Upper lobe of right lung (tissue), 1 donor: ENCODE measurements at regions not wholly inside any gene's neighbourhood (a gene's known extent, or its start where the extent isn't known, plus 50 kb on each side); places are given as distances from the start of the nearest gene placed in this dataset.

Source experiments
- ATAC-seq: fragments of 200-7000 bp; cut with Tn5 transposase; one replicate; pipeline ENCODE4 v1.9.1; 2020; ENCODE audit warnings: mild to moderate bottlenecking, moderate library complexity
- DNase-seq: peaks from one replicate; pipeline ENCODE4 v3.0.0-alpha.2; 2020
- H3K27ac ChIP-seq: fragments of 200-600 bp; one replicate; pipeline ENCODE4 v1.8.0; 2022
- H3K27me3 ChIP-seq: fragments of 200-600 bp; one replicate; pipeline ENCODE4 v1.8.0; 2022; ENCODE audit warnings: mild to moderate bottlenecking
- H3K36me3 ChIP-seq: fragments of 200-600 bp; one replicate; pipeline ENCODE4 v1.8.0; 2022
- H3K4me1 ChIP-seq: fragments of 200-600 bp; one replicate; pipeline ENCODE4 v1.8.0; 2022
- H3K4me3 ChIP-seq: fragments of 200-600 bp; one replicate; pipeline ENCODE4 v1.8.0; 2022; ENCODE audit warnings: mild to moderate bottlenecking
- H3K9me3 ChIP-seq: fragments of 200-600 bp; one replicate; pipeline ENCODE4 v1.8.0; 2022
- intact Hi-C: fragments of 100-400 bp; cut with DNase I; formaldehyde crosslinking; loops from one replicate; pipeline ENCODE4 v1.11.0; 2022
- TF ChIP-seq, protein P1 (sequence below): fragments of 200-600 bp; IDR thresholded peaks from one replicate; pipeline ENCODE4 v1.8.0; 2022; ENCODE audit warnings: antibody characterized with exemption
- donor health status: DM: no; HTN: yes; CAD: no; lungs with severe emphysema.

DNA sequence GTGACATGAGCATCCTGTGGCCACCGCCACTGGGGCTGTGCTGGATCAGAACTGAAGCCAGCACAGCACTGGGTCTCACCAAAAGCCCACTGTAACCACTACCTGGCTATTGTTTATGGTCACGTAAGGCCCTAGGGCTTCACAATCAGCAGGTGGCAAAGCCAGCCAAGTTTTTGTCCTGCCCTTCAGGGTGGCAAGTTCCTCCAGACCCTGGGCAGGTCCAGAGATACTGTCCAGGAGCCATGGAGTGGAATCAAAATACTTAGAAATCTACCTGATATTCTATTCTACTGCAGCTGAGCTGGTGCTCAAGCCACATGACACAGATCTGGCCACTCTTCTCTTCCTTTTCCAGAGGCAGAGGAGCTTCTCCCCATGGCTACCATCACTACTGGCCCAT, 121.2 kb upstream of the CXXC4 start:
- H3K4me1 ChIP-seq: no peaks in the 10 kb centered on the region
- H3K9me3 ChIP-seq: no peaks in the 10 kb centered on the region
- TF ChIP-seq, protein P1, sequence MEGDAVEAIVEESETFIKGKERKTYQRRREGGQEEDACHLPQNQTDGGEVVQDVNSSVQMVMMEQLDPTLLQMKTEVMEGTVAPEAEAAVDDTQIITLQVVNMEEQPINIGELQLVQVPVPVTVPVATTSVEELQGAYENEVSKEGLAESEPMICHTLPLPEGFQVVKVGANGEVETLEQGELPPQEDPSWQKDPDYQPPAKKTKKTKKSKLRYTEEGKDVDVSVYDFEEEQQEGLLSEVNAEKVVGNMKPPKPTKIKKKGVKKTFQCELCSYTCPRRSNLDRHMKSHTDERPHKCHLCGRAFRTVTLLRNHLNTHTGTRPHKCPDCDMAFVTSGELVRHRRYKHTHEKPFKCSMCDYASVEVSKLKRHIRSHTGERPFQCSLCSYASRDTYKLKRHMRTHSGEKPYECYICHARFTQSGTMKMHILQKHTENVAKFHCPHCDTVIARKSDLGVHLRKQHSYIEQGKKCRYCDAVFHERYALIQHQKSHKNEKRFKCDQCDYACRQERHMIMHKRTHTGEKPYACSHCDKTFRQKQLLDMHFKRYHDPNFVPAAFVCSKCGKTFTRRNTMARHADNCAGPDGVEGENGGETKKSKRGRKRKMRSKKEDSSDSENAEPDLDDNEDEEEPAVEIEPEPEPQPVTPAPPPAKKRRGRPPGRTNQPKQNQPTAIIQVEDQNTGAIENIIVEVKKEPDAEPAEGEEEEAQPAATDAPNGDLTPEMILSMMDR: no peak
- ATAC-seq (no peak), DNase-seq (no peak)
- H3K4me3 ChIP-seq: no peak overlapping the region
- no peaks in the 10 kb centered on the region for H3K36me3 ChIP-seq
- H3K27ac ChIP-seq: no peak overlapping the region
- intact Hi-C loops: no loop called here
- H3K27me3 ChIP-seq: no peaks in the 10 kb centered on the region

GRCh38 chr4:104616401-104616820, 121.7 kb upstream of the CXXC4 start:
- no peaks in the 10 kb centered on the region for H3K27me3 ChIP-seq
- intact Hi-C loops: no loop called here
- H3K36me3 ChIP-seq: no peaks in the 10 kb centered on the region
- H3K27ac ChIP-seq: no peak overlapping the region
- TF ChIP-seq, protein P1: no peak
- H3K4me1 ChIP-seq: no peaks in the 10 kb centered on the region
- no peak for DNase-seq
- ATAC-seq: peak; percentile 39
- H3K4me3 ChIP-seq: no peak overlapping the region
- no peaks in the 10 kb centered on the region for H3K9me3 ChIP-seq

DNA sequence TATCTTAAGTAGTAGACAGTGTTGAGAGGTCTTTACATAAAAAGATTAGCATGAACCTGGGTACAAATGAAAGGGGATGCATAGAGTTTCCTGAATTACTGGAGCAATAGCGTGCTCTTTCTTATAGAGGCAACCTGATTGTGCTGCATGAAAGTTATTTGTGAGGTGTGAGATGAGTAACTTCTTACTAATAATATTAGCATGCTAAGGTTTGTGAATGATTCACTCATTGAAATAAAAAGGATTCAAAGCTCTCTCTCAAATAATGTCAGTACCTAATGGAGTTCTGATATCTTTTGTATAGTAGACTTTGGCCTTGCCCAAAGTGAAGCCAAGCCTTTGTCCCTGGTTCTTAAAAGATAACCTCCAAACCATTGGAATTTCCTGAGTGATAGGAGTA, 131.0 kb upstream of the CXXC4 start:
- ATAC-seq (no peak), DNase-seq (no peak)
- intact Hi-C loops: no loop called here

DNA sequence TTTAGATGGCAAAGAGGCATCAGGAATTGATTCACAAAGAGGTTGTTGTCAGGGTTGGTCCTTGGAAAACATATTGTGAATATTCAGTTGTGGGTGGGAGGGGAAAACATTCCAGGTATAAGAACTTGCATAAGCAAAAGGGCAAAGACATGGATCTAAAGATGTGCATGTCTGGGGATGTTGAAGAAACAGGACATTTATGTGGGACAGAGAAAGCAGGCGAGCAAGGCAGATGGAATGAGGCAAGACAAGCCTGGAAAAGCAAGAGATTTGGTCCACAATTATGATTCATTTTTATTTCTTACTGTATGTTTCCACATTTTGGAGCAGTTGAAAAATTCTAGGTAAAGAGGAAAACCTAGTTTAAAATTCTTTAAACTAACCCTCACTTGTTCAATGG, 134.9 kb upstream of the CXXC4 start:
- no peaks in the 10 kb centered on the region for H3K4me1 ChIP-seq
- intact Hi-C loops: no loop called here
- TF ChIP-seq, protein P1: no peak
- H3K27ac ChIP-seq: no peak overlapping the region
- no peaks in the 10 kb centered on the region for H3K27me3 ChIP-seq
- no peak overlapping the region for H3K4me3 ChIP-seq
- no peaks in the 10 kb centered on the region for H3K9me3 ChIP-seq
- no peaks in the 10 kb centered on the region for H3K36me3 ChIP-seq
- no peak for ATAC-seq
- no peak for DNase-seq

More for the DNA sequence above, 131.0 kb upstream of the CXXC4 start:
- H3K27ac ChIP-seq: no peak overlapping the region
- TF ChIP-seq, protein P1: no peak
- no peaks in the 10 kb centered on the region for H3K4me1 ChIP-seq
- H3K36me3 ChIP-seq: no peaks in the 10 kb centered on the region
- no peak overlapping the region for H3K4me3 ChIP-seq
- no peaks in the 10 kb centered on the region for H3K9me3 ChIP-seq
- no peaks in the 10 kb centered on the region for H3K27me3 ChIP-seq

DNA sequence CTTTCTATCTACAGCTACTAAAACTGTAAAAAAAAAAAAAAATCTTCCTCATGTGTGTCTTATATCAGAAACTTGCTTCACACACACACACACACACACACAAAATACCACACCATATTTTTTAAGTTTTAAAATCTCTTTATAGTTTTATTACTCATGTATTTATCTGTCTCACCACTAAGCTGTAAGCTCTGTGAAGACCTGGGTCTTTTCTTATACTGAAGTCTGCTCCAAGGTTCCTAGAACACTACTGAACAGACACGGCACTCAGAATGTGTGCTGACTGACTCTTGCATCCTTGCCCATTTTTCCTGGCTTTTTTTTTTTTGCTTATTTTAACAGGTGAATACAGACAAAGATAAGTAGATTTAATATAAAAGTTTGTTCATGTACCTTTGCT, 135.6 kb upstream of the CXXC4 start:
- ATAC-seq: no peak
- Histone ChIP-seq H3K9me3 (no peaks in the 10 kb centered on the region), H3K4me1 (no peaks in the 10 kb centered on the region), H3K27ac (no peak overlapping the region), H3K4me3 (no peak overlapping the region), H3K27me3 (no peaks in the 10 kb centered on the region), H3K36me3 (no peaks in the 10 kb centered on the region)
- intact Hi-C loops: no loop called here
- TF ChIP-seq, protein P1: no peak
- no peak for DNase-seq

GRCh38 chr4:104631000-104631399, 136.3 kb upstream of the CXXC4 start:
- Histone ChIP-seq H3K36me3 (no peaks in the 10 kb centered on the region), H3K27ac (no peak overlapping the region), H3K4me1 (no peaks in the 10 kb centered on the region), H3K27me3 (no peaks in the 10 kb centered on the region), H3K4me3 (no peak overlapping the region), H3K9me3 (no peaks in the 10 kb centered on the region)
- no peak for DNase-seq
- TF ChIP-seq, protein P1: no peak
- ATAC-seq: no peak
- intact Hi-C loops: no loop called here
